Activated T-helper 2 cell treated with anti-CD3 and anti-CD28 coated beads, Interferon-gamma antibody, Interleukin-2, Interleukin-4, amounts not matched to agents 10 μg/mL and 5 μg/mL and 100 μg/mL, durations not matched to agents 14 hours and 24 hours and 36 hours (primary cell): ENCODE measurements at regions not wholly inside any gene's neighbourhood (a gene's known extent, or its start where the extent isn't known, plus 50 kb on each side); places are given as distances from the start of the nearest gene placed in this dataset.

ENCODE experiments used
- DNase-seq: peaks from one replicate; pipeline ENCODE4 v3.0.0; 2021; ENCODE audit warnings: low spot score
- H3K27ac Mint-ChIP-seq: one replicate; pipeline ENCODE4 v1.8.0; 2021; ENCODE audit warnings: mixed read lengths
- H3K27me3 Mint-ChIP-seq: one replicate; pipeline ENCODE4 v1.8.0; 2021; ENCODE audit warnings: low read depth, mixed read lengths
- H3K36me3 Mint-ChIP-seq: one replicate; pipeline ENCODE4 v1.8.0; 2021; ENCODE audit warnings: low read depth, mixed read lengths
- H3K4me1 Mint-ChIP-seq: one replicate; pipeline ENCODE4 v1.8.0; 2021; ENCODE audit warnings: low read depth, mixed read lengths
- H3K4me3 Mint-ChIP-seq: one replicate; pipeline ENCODE4 v1.8.0; 2021; ENCODE audit warnings: low read depth, mild to moderate bottlenecking, moderate library complexity, mixed read lengths
- H3K9me3 Mint-ChIP-seq: one replicate; pipeline ENCODE4 v1.8.0; 2021; ENCODE audit warnings: mixed read lengths
- intact Hi-C: fragments of 100-400 bp; cut with micrococcal nuclease; formaldehyde crosslinking; loops from one replicate; pipeline ENCODE4 v1.15.1; 2023

GRCh38 chr10:64080071-64080470 lies 558.9 kb downstream of the REEP3 start:
- DNase-seq: no peak
- no peak overlapping the region for H3K4me3 Mint-ChIP-seq
- no peaks in the 10 kb centered on the region for H3K4me1 Mint-ChIP-seq
- intact Hi-C loops: no loop called here
- H3K36me3 Mint-ChIP-seq: no peaks in the 10 kb centered on the region
- no peaks in the 10 kb centered on the region for H3K9me3 Mint-ChIP-seq
- no peaks in the 10 kb centered on the region for H3K27me3 Mint-ChIP-seq
- no peak overlapping the region for H3K27ac Mint-ChIP-seq

DNA sequence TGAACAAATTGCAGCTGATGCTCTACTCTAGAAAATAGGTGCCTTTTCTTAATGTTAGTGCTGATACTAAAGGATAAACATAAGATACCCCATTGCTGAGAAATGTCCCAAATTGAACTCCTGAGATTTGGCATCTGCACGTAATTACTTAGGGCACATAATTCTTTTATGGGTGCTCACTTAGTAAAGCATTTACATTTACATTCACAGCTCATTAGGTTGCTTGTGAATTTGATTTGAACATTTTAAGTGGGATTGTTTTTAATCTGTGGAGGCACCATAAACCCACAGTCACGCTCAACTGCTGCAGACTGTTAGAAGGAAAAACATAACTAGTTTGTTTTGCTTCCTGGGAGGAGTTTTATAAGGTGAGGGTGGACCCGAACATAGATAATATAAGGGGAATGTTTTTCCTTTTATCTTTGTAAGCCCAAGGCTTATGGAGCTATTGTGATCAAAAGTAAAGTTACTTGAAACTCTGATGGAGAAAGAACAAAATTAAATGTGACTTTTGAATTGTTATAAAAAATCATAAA lies 560.8 kb downstream of the REEP3 start:
- DNase-seq: no peak
- Mint-ChIP-seq H3K4me1 (no peaks in the 10 kb centered on the region), H3K4me3 (no peak overlapping the region), H3K27ac (no peak overlapping the region), H3K36me3 (no peaks in the 10 kb centered on the region), H3K9me3 (no peaks in the 10 kb centered on the region), H3K27me3 (no peaks in the 10 kb centered on the region)
- intact Hi-C loops: no loop called here

DNA sequence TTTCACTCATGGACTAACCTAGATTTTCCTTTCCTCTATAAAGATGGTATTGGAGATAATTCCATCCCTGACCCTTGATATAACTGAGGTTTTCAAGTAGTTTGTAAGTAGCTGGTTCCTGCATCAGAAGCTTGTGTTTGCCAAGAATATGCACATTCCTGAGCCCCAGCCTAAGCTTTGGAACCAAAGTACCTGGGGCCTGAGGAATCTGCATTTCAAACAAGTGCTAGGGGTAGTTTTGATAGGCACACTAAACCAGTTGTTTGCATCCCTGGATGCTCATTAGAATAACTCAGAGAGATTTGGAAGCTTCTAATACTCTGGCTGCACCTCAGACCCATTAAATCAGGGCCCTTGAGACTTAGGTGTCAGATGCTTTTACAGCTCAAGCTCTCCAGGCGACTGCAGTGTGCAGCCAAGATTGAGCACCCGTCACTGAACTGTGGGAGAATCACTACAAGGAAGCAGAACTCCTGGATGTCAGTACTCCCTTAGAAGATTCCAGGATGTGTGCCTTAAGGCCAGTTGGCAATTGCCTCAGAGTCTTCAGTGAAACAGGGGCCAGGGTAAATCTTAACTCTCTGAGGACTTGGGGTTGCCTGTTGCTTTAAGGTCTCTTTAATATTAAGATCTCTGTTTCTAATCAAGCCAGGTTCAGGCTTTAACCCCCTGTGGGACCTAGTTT lies 565.0 kb downstream of the REEP3 start:
- Mint-ChIP-seq H3K36me3 (no peaks in the 10 kb centered on the region), H3K9me3 (no peaks in the 10 kb centered on the region), H3K27me3 (no peaks in the 10 kb centered on the region), H3K4me3 (no peak overlapping the region), H3K4me1 (no peaks in the 10 kb centered on the region), H3K27ac (no peak overlapping the region)
- no peak for DNase-seq
- intact Hi-C loops: no loop called here

- no peaks in the 10 kb centered on the region for H3K27me3 Mint-ChIP-seq
- H3K4me1 Mint-ChIP-seq: no peaks in the 10 kb centered on the region
- H3K36me3 Mint-ChIP-seq: no peaks in the 10 kb centered on the region
- intact Hi-C loops: no loop called here
- no peak overlapping the region for H3K27ac Mint-ChIP-seq
- no peak overlapping the region for H3K4me3 Mint-ChIP-seq
- no peaks in the 10 kb centered on the region for H3K9me3 Mint-ChIP-seq
- no peak for DNase-seq
These were observed 568.4 kb downstream of the REEP3 start for GRCh38 chr10:64089648-64090047.

DNA sequence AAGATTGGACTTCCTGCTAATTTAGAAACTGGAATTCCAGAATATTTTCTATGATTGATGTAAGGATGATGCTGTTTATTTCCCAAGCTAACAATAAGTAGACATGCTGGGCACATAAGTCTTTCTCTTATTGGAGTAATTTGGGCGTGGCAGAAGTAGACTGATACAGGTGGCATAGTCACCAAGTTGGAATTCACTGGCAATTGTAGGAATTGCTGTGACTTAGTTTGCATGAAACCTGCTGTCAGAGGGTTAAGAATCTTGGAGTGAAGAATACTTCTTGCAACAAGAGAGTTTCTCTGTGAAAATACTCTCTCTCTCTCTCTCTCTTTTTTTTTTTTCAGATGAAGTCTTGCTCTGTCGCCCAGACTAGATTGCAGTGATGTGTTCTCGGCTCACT lies 569.7 kb downstream of the REEP3 start:
- no peaks in the 10 kb centered on the region for H3K4me1 Mint-ChIP-seq
- H3K4me3 Mint-ChIP-seq: no peak overlapping the region
- no peak overlapping the region for H3K27ac Mint-ChIP-seq
- intact Hi-C loops: no loop called here
- H3K27me3 Mint-ChIP-seq: no peaks in the 10 kb centered on the region
- no peaks in the 10 kb centered on the region for H3K36me3 Mint-ChIP-seq
- DNase-seq: no peak
- no peaks in the 10 kb centered on the region for H3K9me3 Mint-ChIP-seq

GRCh38 chr10:64091897-64092296 lies 570.7 kb downstream of the REEP3 start:
- Mint-ChIP-seq H3K4me1 (no peaks in the 10 kb centered on the region), H3K36me3 (no peaks in the 10 kb centered on the region), H3K9me3 (no peaks in the 10 kb centered on the region), H3K4me3 (no peak overlapping the region), H3K27me3 (no peaks in the 10 kb centered on the region), H3K27ac (no peak overlapping the region)
- intact Hi-C loops: no loop called here
- DNase-seq: no peak

- Mint-ChIP-seq H3K9me3 (no peaks in the 10 kb centered on the region), H3K27me3 (no peaks in the 10 kb centered on the region), H3K27ac (no peak overlapping the region), H3K4me1 (no peaks in the 10 kb centered on the region), H3K4me3 (no peak overlapping the region), H3K36me3 (no peaks in the 10 kb centered on the region)
- intact Hi-C loops: no loop called here
- DNase-seq: no peak
These were observed 572.1 kb downstream of the REEP3 start for GRCh38 chr10:64093304-64093703.

- Mint-ChIP-seq H3K4me3 (no peak overlapping the region), H3K4me1 (no peaks in the 10 kb centered on the region), H3K27ac (no peak overlapping the region), H3K36me3 (no peaks in the 10 kb centered on the region), H3K9me3 (no peaks in the 10 kb centered on the region), H3K27me3 (no peaks in the 10 kb centered on the region)
- intact Hi-C loops: no loop called here
- DNase-seq: no peak
These were observed 572.8 kb downstream of the REEP3 start for GRCh38 chr10:64093946-64094535.

- DNase-seq: no peak
- Mint-ChIP-seq H3K4me1 (no peaks in the 10 kb centered on the region), H3K27ac (no peak overlapping the region), H3K4me3 (no peak overlapping the region), H3K27me3 (no peaks in the 10 kb centered on the region), H3K9me3 (no peaks in the 10 kb centered on the region), H3K36me3 (no peaks in the 10 kb centered on the region)
- intact Hi-C loops: no loop called here
These were observed 575.7 kb downstream of the REEP3 start for GRCh38 chr10:64096941-64097340.

DNA sequence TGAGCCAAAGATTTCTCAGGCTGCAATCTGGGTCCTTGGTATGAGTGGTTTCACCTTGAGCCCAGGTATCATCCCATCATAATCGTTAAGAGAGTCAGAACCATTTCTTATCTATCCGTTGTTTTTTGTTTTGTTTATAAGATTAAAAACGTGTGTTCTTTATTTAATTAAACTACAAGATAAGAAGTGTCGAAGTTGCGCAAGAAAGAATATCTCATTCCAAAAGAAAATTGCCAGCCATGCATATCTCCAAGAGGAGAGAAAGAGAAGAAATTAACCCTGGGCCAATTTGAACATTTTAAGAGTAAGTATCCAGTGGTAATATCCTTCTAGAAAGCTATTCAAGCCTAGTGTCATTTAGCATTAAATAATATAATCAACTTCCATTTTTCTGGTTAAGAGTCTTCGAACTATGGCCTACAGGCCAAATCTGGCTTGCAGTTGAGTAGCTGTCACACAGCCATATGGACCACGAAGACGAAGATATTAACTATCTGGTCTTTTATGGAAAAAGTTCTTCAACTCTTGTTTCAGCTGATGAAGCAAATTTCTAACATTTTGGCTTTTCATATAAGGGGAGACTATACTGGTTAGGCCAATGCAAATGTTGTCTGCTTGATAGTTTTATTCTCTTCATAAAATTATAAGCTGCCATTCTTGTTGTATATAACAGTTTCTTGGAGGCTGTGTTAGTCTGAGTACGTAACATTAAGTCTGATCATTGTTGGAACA lies 576.4 kb downstream of the REEP3 start:
- no peak for DNase-seq
- no peaks in the 10 kb centered on the region for H3K27me3 Mint-ChIP-seq
- H3K4me3 Mint-ChIP-seq: no peak overlapping the region
- no peak overlapping the region for H3K27ac Mint-ChIP-seq
- no peaks in the 10 kb centered on the region for H3K36me3 Mint-ChIP-seq
- intact Hi-C loops: no loop called here
- no peaks in the 10 kb centered on the region for H3K9me3 Mint-ChIP-seq
- H3K4me1 Mint-ChIP-seq: no peaks in the 10 kb centered on the region

- DNase-seq: no peak
- Mint-ChIP-seq H3K4me1 (no peaks in the 10 kb centered on the region), H3K4me3 (no peak overlapping the region), H3K36me3 (no peaks in the 10 kb centered on the region), H3K9me3 (no peaks in the 10 kb centered on the region), H3K27me3 (no peaks in the 10 kb centered on the region), H3K27ac (no peak overlapping the region)
- intact Hi-C loops: no loop called here
These were observed 577.8 kb downstream of the REEP3 start for GRCh38 chr10:64098994-64099393.

DNA sequence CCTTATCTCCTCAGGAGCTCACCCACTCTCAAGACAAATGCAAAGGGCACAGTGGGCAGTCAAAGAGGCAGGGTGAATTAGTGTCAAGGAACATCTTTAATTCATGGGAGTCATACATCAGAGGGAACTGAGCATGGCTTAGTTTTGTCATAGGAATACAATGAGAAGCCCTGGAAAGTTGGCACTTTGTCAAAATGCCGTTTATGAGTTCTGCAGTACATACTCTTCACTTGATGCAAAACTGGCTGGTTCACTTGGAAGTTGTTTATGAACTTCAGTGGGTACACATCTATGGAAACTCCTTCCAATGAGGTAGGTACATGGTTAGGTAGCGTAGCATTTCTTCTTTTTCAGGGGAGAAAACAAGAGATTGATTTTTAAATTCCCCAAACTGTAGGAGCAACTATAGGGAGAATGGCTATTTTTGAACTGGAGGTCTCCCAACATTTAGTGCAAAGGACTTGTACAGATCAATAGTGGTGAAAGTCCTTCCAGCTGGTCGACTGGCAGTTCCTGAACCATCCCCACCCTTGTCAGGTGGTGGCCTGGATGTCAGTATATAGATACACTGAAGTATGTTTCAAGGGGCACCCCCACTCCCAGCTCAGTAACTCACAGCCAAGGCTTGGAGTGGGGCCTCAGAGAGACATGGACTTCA lies 580.5 kb downstream of the REEP3 start:
- Mint-ChIP-seq H3K9me3 (no peaks in the 10 kb centered on the region), H3K27ac (no peak overlapping the region)

DNA sequence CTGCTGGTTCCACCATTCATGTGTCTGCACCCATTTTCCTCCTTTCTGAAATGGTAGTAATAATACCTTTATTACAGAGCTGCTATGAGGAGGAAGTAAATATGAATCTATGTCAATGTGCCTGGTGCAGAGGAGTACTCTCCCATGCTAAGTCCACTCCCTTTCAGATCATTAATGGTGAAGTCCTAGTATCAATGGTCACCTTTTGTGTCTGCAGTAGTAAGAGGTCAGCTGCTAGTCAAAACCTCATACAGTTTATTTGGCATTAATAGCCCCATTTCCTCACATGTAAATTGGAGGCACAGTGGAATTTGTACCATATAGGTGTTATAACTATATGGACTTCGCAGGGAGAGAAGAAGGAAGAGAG lies 581.0 kb downstream of the REEP3 start:
- no peaks in the 10 kb centered on the region for H3K9me3 Mint-ChIP-seq
- H3K36me3 Mint-ChIP-seq: no peaks in the 10 kb centered on the region
- intact Hi-C loops: no loop called here
- no peak overlapping the region for H3K27ac Mint-ChIP-seq
- H3K27me3 Mint-ChIP-seq: no peaks in the 10 kb centered on the region
- no peaks in the 10 kb centered on the region for H3K4me1 Mint-ChIP-seq
- no peak for DNase-seq
- no peak overlapping the region for H3K4me3 Mint-ChIP-seq

More for the DNA sequence above, 580.5 kb downstream of the REEP3 start:
- no peak for DNase-seq
- Mint-ChIP-seq H3K36me3 (no peaks in the 10 kb centered on the region), H3K4me3 (no peak overlapping the region), H3K27me3 (no peaks in the 10 kb centered on the region), H3K4me1 (no peaks in the 10 kb centered on the region)
- intact Hi-C loops: no loop called here
